ENCODE measurements at regions not wholly inside any gene's neighbourhood (a gene's known extent, or its start where the extent isn't known, plus 50 kb on each side); places are given as distances from the start of the nearest gene placed in this dataset.

DNA sequence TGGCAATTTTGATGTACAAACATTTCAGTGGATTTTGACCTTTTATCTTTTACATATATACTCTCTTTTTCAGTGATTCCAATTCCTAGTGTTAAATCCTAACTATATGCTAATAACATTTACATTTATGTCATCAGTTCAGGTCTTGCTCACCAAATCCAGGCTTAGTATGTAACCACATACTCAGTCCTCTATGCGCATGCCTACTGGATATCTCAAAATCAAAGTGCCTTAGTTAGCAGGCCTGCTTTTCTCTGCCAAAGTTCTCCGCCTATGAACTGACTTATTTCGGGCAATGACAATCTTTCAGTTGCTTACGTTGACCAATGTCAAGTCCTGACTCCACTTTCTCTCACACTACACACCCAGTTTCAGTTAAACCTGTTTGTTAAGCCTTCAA lies 478.5 kb upstream of the SLITRK1 start:
- no peaks in the 10 kb centered on the region for H3K9me3 ChIP-seq
- DNase-seq (ENCODE audit: low spot score in 2 of 2): no peak
- TF ChIP-seq, protein P1, sequence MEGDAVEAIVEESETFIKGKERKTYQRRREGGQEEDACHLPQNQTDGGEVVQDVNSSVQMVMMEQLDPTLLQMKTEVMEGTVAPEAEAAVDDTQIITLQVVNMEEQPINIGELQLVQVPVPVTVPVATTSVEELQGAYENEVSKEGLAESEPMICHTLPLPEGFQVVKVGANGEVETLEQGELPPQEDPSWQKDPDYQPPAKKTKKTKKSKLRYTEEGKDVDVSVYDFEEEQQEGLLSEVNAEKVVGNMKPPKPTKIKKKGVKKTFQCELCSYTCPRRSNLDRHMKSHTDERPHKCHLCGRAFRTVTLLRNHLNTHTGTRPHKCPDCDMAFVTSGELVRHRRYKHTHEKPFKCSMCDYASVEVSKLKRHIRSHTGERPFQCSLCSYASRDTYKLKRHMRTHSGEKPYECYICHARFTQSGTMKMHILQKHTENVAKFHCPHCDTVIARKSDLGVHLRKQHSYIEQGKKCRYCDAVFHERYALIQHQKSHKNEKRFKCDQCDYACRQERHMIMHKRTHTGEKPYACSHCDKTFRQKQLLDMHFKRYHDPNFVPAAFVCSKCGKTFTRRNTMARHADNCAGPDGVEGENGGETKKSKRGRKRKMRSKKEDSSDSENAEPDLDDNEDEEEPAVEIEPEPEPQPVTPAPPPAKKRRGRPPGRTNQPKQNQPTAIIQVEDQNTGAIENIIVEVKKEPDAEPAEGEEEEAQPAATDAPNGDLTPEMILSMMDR (IDR thresholded peaks at IDR 0.05): no peak
- TF ChIP-seq POLR2AphosphoS5 (IDR thresholded peaks at IDR 0.05) (no peak), POLR2A (IDR thresholded peaks at IDR 0.05) (no peak)
- intact Hi-C loops (cut with DNase I; ENCODE audit: low total_unique reads): no loop called here
- no peaks in the 10 kb centered on the region for H3K4me1 ChIP-seq
- no peaks in the 10 kb centered on the region for H3K27me3 ChIP-seq
- H3K27ac ChIP-seq: no peak overlapping the region
- H3K36me3 ChIP-seq: no peaks in the 10 kb centered on the region
- H3K4me3 ChIP-seq: no peak overlapping the region

DNA sequence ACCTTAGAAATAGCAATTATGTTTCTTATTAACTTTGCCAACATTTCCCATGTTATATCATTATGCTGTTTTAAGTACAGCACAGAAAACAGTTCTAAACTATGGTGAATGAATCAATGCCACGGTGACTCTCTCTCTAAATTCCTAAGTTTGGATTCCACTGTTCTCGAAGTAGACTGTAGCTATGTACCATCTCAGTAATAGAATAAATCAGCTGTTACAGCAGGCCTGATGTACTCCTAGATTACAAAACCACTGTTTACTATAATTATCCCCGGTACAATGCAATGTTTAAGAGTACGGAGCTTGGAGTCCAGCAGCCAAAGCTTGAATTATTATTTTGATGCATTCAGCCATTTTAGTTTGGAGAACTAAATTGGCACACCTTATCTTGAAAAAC lies 476.3 kb upstream of the SLITRK1 start:
- intact Hi-C loops (cut with DNase I; ENCODE audit: low total_unique reads): no loop called here
- H3K36me3 ChIP-seq: no peaks in the 10 kb centered on the region
- TF ChIP-seq, protein P1 (IDR thresholded peaks at IDR 0.05): no peak
- TF ChIP-seq POLR2AphosphoS5 (IDR thresholded peaks at IDR 0.05) (no peak), POLR2A (IDR thresholded peaks at IDR 0.05) (no peak)
- H3K27ac ChIP-seq: no peak overlapping the region
- H3K9me3 ChIP-seq: no peaks in the 10 kb centered on the region
- no peaks in the 10 kb centered on the region for H3K4me1 ChIP-seq
- no peak for DNase-seq (ENCODE audit: low spot score in 2 of 2)
- H3K27me3 ChIP-seq: no peaks in the 10 kb centered on the region
- H3K4me3 ChIP-seq: no peak overlapping the region

DNA sequence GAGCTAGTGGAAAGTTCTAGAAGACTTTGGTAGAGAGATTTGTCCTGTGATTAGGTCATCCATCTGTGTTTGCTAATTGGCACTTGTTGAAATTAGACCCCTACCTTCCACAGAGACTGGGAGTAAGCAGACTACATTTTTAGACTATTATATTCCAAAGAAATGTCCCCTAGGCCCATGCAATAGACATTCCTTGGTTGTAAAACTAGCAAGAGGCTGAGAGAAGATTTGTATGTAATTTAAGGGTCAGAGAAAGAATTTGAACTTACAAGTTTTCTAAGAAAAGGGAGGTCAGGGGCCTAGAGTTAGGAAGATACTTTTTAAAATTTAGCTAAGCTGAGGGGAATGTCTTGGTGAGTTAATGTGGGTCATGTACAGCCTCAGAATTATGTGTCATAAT lies 470.7 kb upstream of the SLITRK1 start:
- Histone ChIP-seq H3K4me1 (no peaks in the 10 kb centered on the region), H3K27me3 (no peaks in the 10 kb centered on the region), H3K9me3 (peaks cover 0 to 3% of the 10 kb centered on the region in 2 donors), H3K4me3 (no peak overlapping the region), H3K36me3 (no peaks in the 10 kb centered on the region), H3K27ac (no peak overlapping the region)
- TF ChIP-seq POLR2A (IDR thresholded peaks at IDR 0.05) (no peak), POLR2AphosphoS5 (IDR thresholded peaks at IDR 0.05) (no peak)
- TF ChIP-seq, protein P1 (IDR thresholded peaks at IDR 0.05): no peak
- intact Hi-C loops (cut with DNase I; ENCODE audit: low total_unique reads): no loop called here
- DNase-seq (ENCODE audit: low spot score in 2 of 2): no peak

DNA sequence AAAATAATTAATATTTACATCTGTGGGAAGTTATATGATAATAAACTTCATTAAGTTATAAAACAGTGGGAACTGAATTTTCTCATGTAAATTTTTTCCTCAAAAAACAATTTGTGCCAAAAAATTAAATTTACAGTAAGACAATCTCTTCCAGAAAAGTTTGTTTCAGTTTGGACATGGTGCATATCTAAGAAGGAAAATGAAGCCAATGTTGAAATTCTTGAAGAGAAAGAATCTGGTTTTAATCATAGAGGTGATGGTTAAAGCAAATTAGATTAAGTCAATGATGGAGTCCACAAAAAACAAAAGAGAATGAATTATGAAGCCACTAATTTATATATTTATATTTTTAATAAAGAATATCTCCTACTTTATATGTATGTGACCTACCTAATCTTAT lies 457.2 kb upstream of the SLITRK1 start:
- Histone ChIP-seq H3K27ac (no peak overlapping the region), H3K4me1 (no peaks in the 10 kb centered on the region), H3K9me3 (no peaks in the 10 kb centered on the region), H3K27me3 (no peaks in the 10 kb centered on the region), H3K36me3 (no peaks in the 10 kb centered on the region), H3K4me3 (no peak overlapping the region)
- TF ChIP-seq POLR2A (IDR thresholded peaks at IDR 0.05): no peak
- no peak for TF ChIP-seq POLR2AphosphoS5 (IDR thresholded peaks at IDR 0.05)
- TF ChIP-seq, protein P1 (IDR thresholded peaks at IDR 0.05): no peak
- intact Hi-C loops (cut with DNase I; ENCODE audit: low total_unique reads): no loop called here
- DNase-seq (ENCODE audit: low spot score in 2 of 2): no peak

DNA sequence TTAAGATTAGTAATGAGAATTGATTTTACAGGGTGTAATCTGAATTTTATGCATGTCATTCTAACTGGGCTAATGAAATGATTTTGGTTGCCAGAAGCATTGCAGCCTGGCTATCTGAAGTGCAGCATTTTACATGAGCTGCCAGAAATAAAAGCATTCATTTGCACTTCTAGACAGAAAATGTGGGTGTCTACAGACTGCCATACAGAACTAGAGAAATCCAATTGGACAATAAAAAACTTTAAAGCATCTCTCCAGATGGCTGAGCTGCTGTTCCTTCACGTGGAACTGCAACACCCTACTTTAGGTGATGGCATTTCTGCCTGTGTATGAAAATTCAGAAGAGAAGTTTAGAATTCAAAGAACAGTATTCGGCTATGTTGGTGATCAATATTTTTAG lies 450.1 kb upstream of the SLITRK1 start:
- intact Hi-C loops (cut with DNase I; ENCODE audit: low total_unique reads): no loop called here
- no peaks in the 10 kb centered on the region for H3K4me1 ChIP-seq
- H3K27ac ChIP-seq: no peak overlapping the region
- no peaks in the 10 kb centered on the region for H3K9me3 ChIP-seq
- no peak overlapping the region for H3K4me3 ChIP-seq
- DNase-seq (ENCODE audit: low spot score in 2 of 2): no peak
- no peaks in the 10 kb centered on the region for H3K27me3 ChIP-seq
- H3K36me3 ChIP-seq: no peaks in the 10 kb centered on the region
- TF ChIP-seq POLR2AphosphoS5 (IDR thresholded peaks at IDR 0.05) (no peak), POLR2A (IDR thresholded peaks at IDR 0.05) (no peak)
- TF ChIP-seq, protein P1 (IDR thresholded peaks at IDR 0.05): no peak

Measured in breast epithelium (tissue), 4 donors.